OCI-LY3 (cell line): ENCODE measurements at regions not wholly inside any gene's neighbourhood (a gene's known extent, or its start where the extent isn't known, plus 50 kb on each side); places are given as distances from the start of the nearest gene placed in this dataset.
"Not testable (repeated sequence)": the region's sequence is repeated elsewhere in the genome, so short reads cannot be mapped to it uniquely, and the experiment has no call there.

Experiments
- CTCF ChIP-seq: fragments of 200-600, 300-600 bp; sonication (generic); IDR thresholded peaks from 2 replicates; pipeline ENCODE4 v1.5.1; 2014; ENCODE audit warnings: antibody characterized with exemption, low read length, low read depth
- EZH2phosphoT487 ChIP-seq: fragments of 200-600 bp; shearing (Covaris generic); IDR thresholded peaks from 2 replicates; pipeline ENCODE4 v1.6.1; 2018; ENCODE audit warnings: antibody characterized with exemption, mixed run types, low read depth

DNA sequence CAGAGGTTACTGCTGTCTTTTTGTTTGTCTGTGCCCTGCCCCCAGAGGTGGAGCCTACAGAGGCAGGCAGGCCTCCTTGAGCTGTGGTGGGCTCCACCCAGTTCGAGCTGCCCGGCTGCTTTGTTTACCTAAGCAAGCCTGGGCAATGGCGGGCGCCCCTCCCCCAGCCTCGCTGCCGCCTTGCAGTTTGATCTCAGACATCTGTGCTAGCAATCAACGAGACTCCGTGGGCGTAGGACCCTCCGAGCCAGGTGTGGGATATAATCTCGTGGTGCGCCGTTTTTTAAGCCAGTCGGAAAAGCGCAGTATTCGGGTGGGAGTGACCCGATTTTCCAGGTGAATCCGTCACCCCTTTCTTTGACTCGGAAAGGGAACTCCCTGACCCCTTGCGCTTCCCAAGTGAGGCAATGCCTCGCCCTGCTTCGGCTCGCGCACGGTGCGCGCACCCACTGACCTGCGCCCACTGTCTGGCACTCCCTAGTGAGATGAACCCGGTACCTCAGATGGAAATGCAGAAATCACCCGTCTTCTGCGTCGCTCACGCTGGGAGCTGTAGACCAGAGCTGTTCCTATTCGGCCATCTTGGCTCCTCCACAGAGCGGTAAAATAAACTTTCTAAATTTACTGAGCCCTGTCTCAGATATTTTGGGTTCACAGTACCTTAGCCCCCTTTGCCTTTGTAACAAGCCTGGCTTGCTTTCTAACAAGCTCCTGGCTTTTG is 64.9 kb upstream of the ENPEP start:
- TF ChIP-seq CTCF, EZH2phosphoT487: not testable (repeated sequence)
